SK-N-SH treated with all-trans-retinoic acid at 6 μM for 48 hours (cell line): ENCODE measurements at regions not wholly inside any gene's neighbourhood (a gene's known extent, or its start where the extent isn't known, plus 50 kb on each side); places are given as distances from the start of the nearest gene placed in this dataset.

ENCODE experiments used
- CSDC2 ChIP-seq: fragments of 250-450 bp; sonication (Bioruptor Pico); IDR thresholded peaks from 2 replicates; pipeline ENCODE4 v1.5.0; 2020; ENCODE audit warnings: mild to moderate bottlenecking, moderate library complexity
- SNAI2 ChIP-seq: fragments of 250-450 bp; sonication (Bioruptor Pico); IDR thresholded peaks from 2 replicates; pipeline ENCODE4 v1.5.0; 2020; ENCODE audit warnings: mild to moderate bottlenecking, moderate library complexity
- TCF4 ChIP-seq: fragments of 250-450 bp; sonication (Bioruptor Pico); IDR thresholded peaks from 2 replicates; pipeline ENCODE4 v1.8.0; 2021; ENCODE audit warnings: mild to moderate bottlenecking, moderate library complexity, borderline replicate concordance
- TOX ChIP-seq: fragments of 250-450 bp; sonication (Bioruptor Pico); IDR thresholded peaks from 2 replicates; pipeline ENCODE4 v1.8.0; 2021; ENCODE audit warnings: mild to moderate bottlenecking, moderate library complexity, borderline replicate concordance
- ZFP3 ChIP-seq: fragments of 250-450 bp; sonication (Bioruptor Pico); IDR thresholded peaks from 2 replicates; pipeline ENCODE4 v1.5.0; 2020; ENCODE audit warnings: mild to moderate bottlenecking, moderate library complexity
- ZFP30 ChIP-seq: fragments of 450-650 bp; formaldehyde crosslinking; IDR thresholded peaks from 2 replicates; pipeline ENCODE4 v1.5.0; 2022; ENCODE audit warnings: mild to moderate bottlenecking, moderate library complexity
- ZNF565 ChIP-seq: fragments of 450-650 bp; formaldehyde crosslinking; conservative IDR thresholded peaks from 2 replicates; pipeline ENCODE4 v1.5.0; 2020; ENCODE audit warnings: low read depth, mild to moderate bottlenecking, moderate library complexity
- TF ChIP-seq, protein P1 (sequence below): fragments of 250-450 bp; sonication (Bioruptor Pico); IDR thresholded peaks from 2 replicates; pipeline ENCODE4 v1.8.0; 2020; ENCODE audit warnings: mild to moderate bottlenecking, moderate library complexity, borderline replicate concordance

DNA sequence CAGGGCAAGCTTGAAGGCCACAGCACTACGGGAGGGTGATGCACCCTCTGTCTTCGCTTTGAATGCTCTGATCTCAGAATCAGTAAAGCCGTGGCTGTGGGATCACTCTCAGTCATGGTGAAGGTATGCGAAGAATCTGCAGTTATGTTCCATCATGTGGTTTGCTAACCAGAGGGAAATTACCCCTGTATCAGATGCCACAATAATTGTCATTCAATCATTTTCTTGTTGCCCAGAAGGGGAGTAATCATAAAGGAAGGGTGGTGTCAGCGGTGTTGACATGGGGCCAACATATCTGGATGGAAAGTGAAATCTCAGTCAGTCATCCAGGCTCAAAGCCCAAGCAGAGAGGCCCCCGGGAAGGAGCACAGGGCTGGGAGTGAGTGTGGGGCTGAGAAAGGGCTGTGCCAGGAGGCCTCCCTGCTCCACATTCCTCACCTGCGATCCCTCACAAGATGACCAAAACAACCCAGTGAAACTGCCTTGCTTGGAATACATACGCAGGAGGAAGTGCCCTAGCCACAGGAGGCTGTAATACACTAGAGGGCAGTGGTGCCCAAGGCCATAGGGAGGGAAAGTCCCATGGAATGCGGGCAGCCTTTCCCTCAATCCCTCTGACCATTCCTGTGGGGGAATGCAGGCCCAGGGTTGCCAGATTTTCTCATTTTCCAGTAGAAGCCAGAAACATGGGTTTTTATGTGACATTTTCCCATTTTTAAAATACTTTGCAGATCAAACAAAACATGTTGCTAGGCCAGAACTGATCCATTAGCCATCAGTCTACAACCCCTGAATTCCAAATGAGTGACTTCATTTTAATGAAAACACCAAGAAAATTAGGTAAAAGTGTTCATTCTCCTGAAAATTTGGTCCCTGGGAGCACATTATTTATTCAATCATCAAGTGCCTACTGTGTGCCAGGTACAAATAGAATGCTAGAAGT lies 95.7 kb upstream of the VANGL1 start:
- TF ChIP-seq ZNF565 (CRISPR knock-in tag) (no peak), ZFP30 (no peak), CSDC2 (peak; percentile 70; the same call in 1 of the 2 replicates), SNAI2 (no peak), ZFP3 (CRISPR knock-in tag) (0 out of 2 replicates have a peak, but pooled peaks have one; percentile 24), TCF4 (no peak), TOX (CRISPR knock-in tag) (no peak; the same call in 1 of the 2 replicates)
- TF ChIP-seq, protein P1, sequence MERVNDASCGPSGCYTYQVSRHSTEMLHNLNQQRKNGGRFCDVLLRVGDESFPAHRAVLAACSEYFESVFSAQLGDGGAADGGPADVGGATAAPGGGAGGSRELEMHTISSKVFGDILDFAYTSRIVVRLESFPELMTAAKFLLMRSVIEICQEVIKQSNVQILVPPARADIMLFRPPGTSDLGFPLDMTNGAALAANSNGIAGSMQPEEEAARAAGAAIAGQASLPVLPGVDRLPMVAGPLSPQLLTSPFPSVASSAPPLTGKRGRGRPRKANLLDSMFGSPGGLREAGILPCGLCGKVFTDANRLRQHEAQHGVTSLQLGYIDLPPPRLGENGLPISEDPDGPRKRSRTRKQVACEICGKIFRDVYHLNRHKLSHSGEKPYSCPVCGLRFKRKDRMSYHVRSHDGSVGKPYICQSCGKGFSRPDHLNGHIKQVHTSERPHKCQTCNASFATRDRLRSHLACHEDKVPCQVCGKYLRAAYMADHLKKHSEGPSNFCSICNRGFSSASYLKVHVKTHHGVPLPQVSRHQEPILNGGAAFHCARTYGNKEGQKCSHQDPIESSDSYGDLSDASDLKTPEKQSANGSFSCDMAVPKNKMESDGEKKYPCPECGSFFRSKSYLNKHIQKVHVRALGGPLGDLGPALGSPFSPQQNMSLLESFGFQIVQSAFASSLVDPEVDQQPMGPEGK (CRISPR knock-in tag): peak; percentile 55; the same call in 1 of the 2 replicates
